Uterus (tissue), 2 donors: ENCODE measurements at regions not wholly inside any gene's neighbourhood (a gene's known extent, or its start where the extent isn't known, plus 50 kb on each side); places are given as distances from the start of the nearest gene placed in this dataset.

Experiments used
- POLR2A ChIP-seq, 2 donors: fragments of 450-650 bp; IDR thresholded peaks; one replicate each; pipeline ENCODE4 v1.6.1; 2016; ENCODE audit warnings: antibody characterized with exemption in 2 of 2, mild to moderate bottlenecking in 1 of 2, moderate library complexity in 1 of 2
- TF ChIP-seq, protein P1 (sequence below), 4 experiments: fragments of 200-600 bp in 2 of 4; fragments of 450-650 bp in 2 of 4; sonication (generic) in 2 of 4; IDR thresholded peaks; one replicate each; pipeline ENCODE4 v1.5.1; 2016 to 2019; ENCODE audit warnings: antibody characterized with exemption in 4 of 4, mild to moderate bottlenecking in 2 of 4, moderate library complexity in 1 of 4

GRCh38 chr12:127687181-127687580, 579.8 kb upstream of the TMEM132C start:
- TF ChIP-seq POLR2A (IDR thresholded peaks at IDR 0.05), result no peak
- TF ChIP-seq, protein P1, sequence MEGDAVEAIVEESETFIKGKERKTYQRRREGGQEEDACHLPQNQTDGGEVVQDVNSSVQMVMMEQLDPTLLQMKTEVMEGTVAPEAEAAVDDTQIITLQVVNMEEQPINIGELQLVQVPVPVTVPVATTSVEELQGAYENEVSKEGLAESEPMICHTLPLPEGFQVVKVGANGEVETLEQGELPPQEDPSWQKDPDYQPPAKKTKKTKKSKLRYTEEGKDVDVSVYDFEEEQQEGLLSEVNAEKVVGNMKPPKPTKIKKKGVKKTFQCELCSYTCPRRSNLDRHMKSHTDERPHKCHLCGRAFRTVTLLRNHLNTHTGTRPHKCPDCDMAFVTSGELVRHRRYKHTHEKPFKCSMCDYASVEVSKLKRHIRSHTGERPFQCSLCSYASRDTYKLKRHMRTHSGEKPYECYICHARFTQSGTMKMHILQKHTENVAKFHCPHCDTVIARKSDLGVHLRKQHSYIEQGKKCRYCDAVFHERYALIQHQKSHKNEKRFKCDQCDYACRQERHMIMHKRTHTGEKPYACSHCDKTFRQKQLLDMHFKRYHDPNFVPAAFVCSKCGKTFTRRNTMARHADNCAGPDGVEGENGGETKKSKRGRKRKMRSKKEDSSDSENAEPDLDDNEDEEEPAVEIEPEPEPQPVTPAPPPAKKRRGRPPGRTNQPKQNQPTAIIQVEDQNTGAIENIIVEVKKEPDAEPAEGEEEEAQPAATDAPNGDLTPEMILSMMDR (IDR thresholded peaks at IDR 0.05), result no peak
